A549 (cell line): ENCODE measurements at regions not wholly inside any gene's neighbourhood (a gene's known extent, or its start where the extent isn't known, plus 50 kb on each side); places are given as distances from the start of the nearest gene placed in this dataset.

Experiments
- ATAC-seq, 2 experiments: fragments of 200-7000 bp in 1 of 2; fragments of >200 bp in 1 of 2; cut with Nextera tagmentation in 1 of 2; cut with Tn5 transposase in 1 of 2; 3 replicates each; pipeline versions ENCODE4 v1.8.0 to v1.9.1; 2018 to 2020; ENCODE audit warnings: mild to moderate bottlenecking in 1 of 2, moderate library complexity in 1 of 2
- CTCF ChIA-PET: fragments of 300-600 bp; sonication (Branson Sonifier 250); formaldehyde crosslinking; extraction: SDS; loops from one replicate; lab custom pipeline; 2021; ENCODE audit warnings: antibody characterized with exemption, inconsistent platforms; lab: Yijun Ruan, JAX
- POLR2A ChIA-PET: fragments of 350-600 bp; formaldehyde crosslinking; extraction: SDS; loops from one replicate; lab custom pipeline; 2021; ENCODE audit warnings: antibody characterized with exemption, inconsistent platforms; lab: Yijun Ruan, JAX
- DNase-seq, 2 experiments: peaks; one replicate each; pipeline versions ENCODE4 v3.0.0 to v3.0.0-alpha.2; 2011 to 2016; ENCODE audit warnings: low read depth in 1 of 2, low spot score in 1 of 2
- FAIRE-seq: peaks from 2 replicates; lab custom pipeline; 2011; peaks lifted over from hg19 to GRCh38; lab: Jason Lieb, UNC
- H3K27ac ChIP-seq, 2 experiments: fragments of >200 bp; sonication (Bioruptor Twin); formaldehyde crosslinking; 3 replicates each; pipeline ENCODE4 v1.5.1; 2016 to 2017
- H3K4me1 ChIP-seq: fragments of >200 bp; sonication (Bioruptor Twin); formaldehyde crosslinking; 3 replicates; pipeline ENCODE4 v1.6.1; 2016
- H3K4me2 ChIP-seq: fragments of >200 bp; sonication (Bioruptor Twin); formaldehyde crosslinking; 3 replicates; pipeline ENCODE4 v1.6.1; 2016
- H3K4me3 ChIP-seq: fragments of >200 bp; sonication (Bioruptor Twin); formaldehyde crosslinking; 3 replicates; pipeline ENCODE4 v1.5.1; 2016
- H3K9me3 ChIP-seq: fragments of >200 bp; sonication (Bioruptor Twin); formaldehyde crosslinking; 3 replicates; pipeline ENCODE4 v1.6.1; 2016
- ATOH8 ChIP-seq: fragments of 250-450 bp; sonication (Bioruptor Pico); IDR thresholded peaks from 2 replicates; pipeline ENCODE4 v1.5.0; 2020; ENCODE audit warnings: low read depth, mild to moderate bottlenecking, moderate library complexity
- BCL3 ChIP-seq: fragments of >200 bp; sonication (Bioruptor Twin); formaldehyde crosslinking; IDR thresholded peaks from 3 replicates; pipeline ENCODE4 v1.6.1; 2016
- CBX8 ChIP-seq: fragments of 200-600 bp; sonication (generic); IDR thresholded peaks from 2 replicates; pipeline ENCODE4 v1.6.1; 2016
- CHD4 ChIP-seq: fragments of 200-600 bp; sonication (generic); IDR thresholded peaks from 2 replicates; pipeline ENCODE4 v1.6.1; 2016; ENCODE audit warnings: antibody characterized with exemption, mild to moderate bottlenecking, borderline replicate concordance
- CTCF ChIP-seq: fragments of >200 bp; sonication (Bioruptor Twin); formaldehyde crosslinking; IDR thresholded peaks from 3 replicates; pipeline ENCODE4 v1.5.1; 2016
- EP300 ChIP-seq, 2 experiments: fragments of >200 bp; sonication (Bioruptor Twin); formaldehyde crosslinking; IDR thresholded peaks; 2 replicates in 1 of 2; 3 replicates in 1 of 2; pipeline ENCODE4 v1.6.1; 2016 to 2017
- ESRRA ChIP-seq: fragments of 150-350 bp; IDR thresholded peaks from 2 replicates; pipeline ENCODE4 v1.6.1; 2014; ENCODE audit warnings: mild to moderate bottlenecking, low read length, borderline replicate concordance
- FOSL2 ChIP-seq, 2 experiments: fragments of 450-650 bp in 1 of 2; fragments of >200 bp in 1 of 2; sonication (Bioruptor Twin) in 1 of 2; formaldehyde crosslinking; IDR thresholded peaks; 2 replicates each; pipeline versions ENCODE4 v1.5.0 to v1.6.1; 2016 to 2020; ENCODE audit warnings: mild to moderate bottlenecking in 1 of 2, moderate library complexity in 1 of 2
- HDAC2 ChIP-seq: fragments of 200-600 bp; sonication (generic); IDR thresholded peaks from 2 replicates; pipeline ENCODE4 v1.6.1; 2016
- HOXA7 ChIP-seq: fragments of 250-450 bp; sonication (Bioruptor Pico); IDR thresholded peaks from 2 replicates; pipeline ENCODE4 v1.5.0; 2020; ENCODE audit warnings: mild to moderate bottlenecking, moderate library complexity
- JUN ChIP-seq, 2 experiments: fragments of >200 bp; sonication (Bioruptor Twin); formaldehyde crosslinking; IDR thresholded peaks; 2 replicates in 1 of 2; 3 replicates in 1 of 2; pipeline ENCODE4 v1.6.1; 2016 to 2017
- JUNB ChIP-seq: fragments of >200 bp; sonication (Bioruptor Twin); formaldehyde crosslinking; IDR thresholded peaks from 2 replicates; pipeline ENCODE4 v1.6.1; 2016
- RFX5 ChIP-seq: fragments of 450-650 bp; IDR thresholded peaks from 2 replicates; pipeline ENCODE4 v1.7.1; 2014; ENCODE audit warnings: antibody characterized with exemption, mild to moderate bottlenecking, moderate library complexity
- SMC3 ChIP-seq: fragments of >200 bp; sonication (Bioruptor Twin); formaldehyde crosslinking; IDR thresholded peaks from 3 replicates; pipeline ENCODE4 v1.6.1; 2018; ENCODE audit warnings: inconsistent platforms
- ZFP36 ChIP-seq: fragments of 450-650 bp; IDR thresholded peaks from 2 replicates; pipeline ENCODE4 v1.6.1; 2014; ENCODE audit warnings: borderline replicate concordance; ENCODE audit not compliant: partially characterized antibody
- ZNF302 ChIP-seq: fragments of 250-450 bp; sonication (Bioruptor Pico); IDR thresholded peaks from 2 replicates; pipeline ENCODE4 v1.9.0; 2021; ENCODE audit warnings: inconsistent platforms, mild to moderate bottlenecking, moderate library complexity
- WGBS: methylation state at CpG from one replicate; pipeline ENCODE4 v1.1.6; 2017; ENCODE audit errors: missing lambda C conversion rate; 5-methylcytosine and 5-hydroxymethylcytosine counted together
- TF ChIP-seq, protein P1 (sequence below): fragments of 450-650 bp; IDR thresholded peaks from 2 replicates; pipeline ENCODE4 v1.6.1; 2014; ENCODE audit warnings: antibody characterized with exemption

- TF ChIP-seq HDAC2 = no peak
Observed at GRCh38 chr2:239583879-239584859, 183.3 kb upstream of the HDAC4 start (continued).

DNA sequence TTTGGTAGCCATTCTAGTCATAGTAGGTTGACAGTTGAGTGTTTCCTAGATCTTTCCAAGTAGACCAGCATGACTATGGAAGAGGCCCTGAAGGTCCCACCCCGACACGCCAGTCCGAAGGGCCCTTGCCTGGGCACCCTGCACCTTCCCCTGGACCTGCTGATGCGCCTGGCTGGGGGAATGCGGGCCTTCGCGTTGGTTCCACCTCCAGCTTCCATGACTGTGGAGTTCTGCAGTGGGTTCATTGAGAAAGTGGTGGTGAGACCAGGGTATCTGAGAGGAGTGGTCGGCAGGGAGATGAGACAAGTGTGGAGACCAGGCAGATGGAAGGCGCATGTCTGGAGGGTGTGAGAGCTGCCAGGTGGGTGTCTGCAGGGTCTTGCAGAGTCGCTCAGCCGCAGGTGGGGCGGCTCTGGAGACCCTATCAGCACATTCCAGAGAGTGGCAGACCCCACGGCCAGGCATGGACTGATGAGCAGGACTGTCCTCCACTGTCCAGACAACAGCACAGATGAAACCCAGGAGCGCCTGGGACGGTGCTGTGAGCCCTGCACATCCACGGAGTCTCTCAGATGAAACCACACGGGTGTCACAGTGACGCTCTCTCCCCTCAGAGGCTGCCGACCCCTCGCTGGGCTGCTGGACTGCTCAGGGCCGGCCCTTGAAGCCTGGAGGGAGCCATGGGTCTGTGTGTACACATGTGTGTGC lies 182.5 kb upstream of the HDAC4 start:
- ATAC-seq (no peak), FAIRE-seq (no peak), DNase-seq (no peak)
- H3K9me3 ChIP-seq = no peaks in the 10 kb centered on the region
- POLR2A ChIA-PET = no interaction called here
- TF ChIP-seq JUN (IDR thresholded peaks at IDR 0.05) = no peak
- TF ChIP-seq ZNF302 (CRISPR knock-in tag) = no peak
- TF ChIP-seq JUNB = no peak
- TF ChIP-seq RFX5 = no peak
- no peak for TF ChIP-seq ZFP36
- no peak overlapping the region for H3K4me2 ChIP-seq
- no peaks in the 10 kb centered on the region for H3K4me1 ChIP-seq
- H3K4me3 ChIP-seq = no peak overlapping the region
- CTCF ChIA-PET = interaction anchor here (1.2 kb wide), 1 partner anchor 20 kb away, joined by 3 read pairs; no protein-coding TSS in a partner anchor
- no peak overlapping the region for H3K27ac ChIP-seq
- 44% methylated on average over 15 of the region's 21 CpGs for WGBS

- CTCF ChIA-PET = interaction anchor here (1.8 kb wide), 1 partner anchor 15 kb away, joined by 5 read pairs; no protein-coding TSS in a partner anchor
- DNase-seq (no peak), ATAC-seq (no peak)
- no peak overlapping the region for H3K4me2 ChIP-seq
- no peak overlapping the region for H3K27ac ChIP-seq
- POLR2A ChIA-PET = no interaction called here
- no peaks in the 10 kb centered on the region for H3K4me1 ChIP-seq
- TF ChIP-seq CHD4 (no peak), BCL3 (no peak), ATOH8 (CRISPR knock-in tag) (no peak), ESRRA (no peak)
- TF ChIP-seq, all 56 proteins: peak for 0
- FAIRE-seq = no peak
- 47% methylated on average over 6 of the region's 6 CpGs for WGBS
- Histone ChIP-seq H3K4me3 (no peak overlapping the region), H3K9me3 (no peaks in the 10 kb centered on the region)
Observed at GRCh38 chr2:239582476-239582875, 181.7 kb upstream of the HDAC4 start.

- H3K4me3 ChIP-seq = no peak overlapping the region
- DNase-seq = no peak
- TF ChIP-seq, protein P1, sequence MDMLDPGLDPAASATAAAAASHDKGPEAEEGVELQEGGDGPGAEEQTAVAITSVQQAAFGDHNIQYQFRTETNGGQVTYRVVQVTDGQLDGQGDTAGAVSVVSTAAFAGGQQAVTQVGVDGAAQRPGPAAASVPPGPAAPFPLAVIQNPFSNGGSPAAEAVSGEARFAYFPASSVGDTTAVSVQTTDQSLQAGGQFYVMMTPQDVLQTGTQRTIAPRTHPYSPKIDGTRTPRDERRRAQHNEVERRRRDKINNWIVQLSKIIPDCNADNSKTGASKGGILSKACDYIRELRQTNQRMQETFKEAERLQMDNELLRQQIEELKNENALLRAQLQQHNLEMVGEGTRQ = no peak
- TF ChIP-seq CTCF (no peak), SMC3 (no peak), FOSL2 (IDR thresholded peaks at IDR 0.05) (no peak), FOSL2 (CRISPR knock-in tag; IDR thresholded peaks at IDR 0.05) (no peak), CBX8 (no peak), JUN (IDR thresholded peaks at IDR 0.05) (no peak), EP300 (IDR thresholded peaks at IDR 0.05) (no peak), ZNF302 (CRISPR knock-in tag) (no peak), HOXA7 (CRISPR knock-in tag) (no peak)
- TF ChIP-seq, all 56 proteins: peak for 0
- POLR2A ChIA-PET = no interaction called here
- no peak overlapping the region for H3K27ac ChIP-seq
- no peak overlapping the region for H3K4me2 ChIP-seq
- ATAC-seq (peak in 1 of 2 experiments; percentile 15; a peak in 1 of 6 replicates), FAIRE-seq (no peak)
- no peaks in the 10 kb centered on the region for H3K4me1 ChIP-seq
- H3K9me3 ChIP-seq = no peaks in the 10 kb centered on the region; the same call in 2 of the 3 replicates
- CTCF ChIA-PET = interaction anchor here (1.8 kb wide), 1 partner anchor 14 kb away, joined by 5 read pairs; no protein-coding TSS in a partner anchor
- WGBS = 29% methylated on average over 3 of the region's 21 CpGs
Observed at GRCh38 chr2:239581352-239581901, 180.6 kb upstream of the HDAC4 start.
